B cell (primary cell): ENCODE measurements at regions not wholly inside any gene's neighbourhood (a gene's known extent, or its start where the extent isn't known, plus 50 kb on each side); places are given as distances from the start of the nearest gene placed in this dataset.

Source experiments
- ATAC-seq: fragments of 200-7000 bp; cut with Tn5 transposase; one replicate; pipeline ENCODE4 v1.10.0; 2021; ENCODE audit warnings: low read depth, mild to moderate bottlenecking, moderate number of reproducible peaks, moderate library complexity
- CTCF ChIA-PET: fragments of 350-600 bp; sonication (Branson Sonifier 250); formaldehyde crosslinking; loops from one replicate; lab custom pipeline; 2021; ENCODE audit warnings: antibody characterized with exemption, inconsistent platforms; lab: Charles Lee
- POLR2A ChIA-PET: fragments of 350-600 bp; sonication (Branson Sonifier 250); formaldehyde crosslinking; loops from one replicate; lab custom pipeline; 2021; ENCODE audit warnings: antibody characterized with exemption; lab: Charles Lee
- DNase-seq: peaks from one replicate; pipeline ENCODE4 v3.0.0; 2013
- H2AFZ ChIP-seq: 2 replicates; pipeline ENCODE4 v1.6.1; 2012; ENCODE audit warnings: mild to moderate bottlenecking, low read depth, low read length; ENCODE audit not compliant: insufficient read depth, poor library complexity, severe bottlenecking
- H3K27ac ChIP-seq, 2 donors: 1 replicate in 1 of 2; 2 replicates in 1 of 2; pipeline ENCODE4 v1.5.1; 2012 to 2013; ENCODE audit warnings: low read length in 2 of 2, mild to moderate bottlenecking in 2 of 2, moderate library complexity in 1 of 2
- H3K27me3 ChIP-seq, 4 experiments: fragments of 200-600 bp in 1 of 4; sonication (generic) in 1 of 4; replicated peaks in 1 of 4; 1 replicate in 2 of 4; 2 replicates in 2 of 4; pipeline versions ENCODE4 v1.6.1 to v1.7.0; 2013 to 2016; ENCODE audit warnings: low read length in 3 of 4, mild to moderate bottlenecking in 2 of 4, mixed read lengths in 1 of 4, moderate library complexity in 1 of 4; ENCODE audit not compliant: insufficient read depth in 4 of 4, control insufficient read depth in 3 of 4; ENCODE audit errors: control extremely low read depth in 1 of 4
- H3K36me3 ChIP-seq, 2 experiments: replicated peaks in 1 of 2; 1 replicate in 1 of 2; 2 replicates in 1 of 2; pipeline versions ENCODE4 v1.6.1 to v1.7.1; 2013; ENCODE audit warnings: low read length in 1 of 2; ENCODE audit not compliant: insufficient read depth in 2 of 2, control insufficient read depth in 1 of 2; ENCODE audit errors: control extremely low read depth in 1 of 2, extremely low read depth in 1 of 2
- H3K4me1 ChIP-seq, 2 donors: fragments of 200-600 bp in 1 of 2; sonication (generic) in 1 of 2; 1 replicate in 1 of 2; 2 replicates in 1 of 2; pipeline versions ENCODE4 v1.5.1 to v1.6.1; 2013 to 2017; ENCODE audit warnings: low read length in 2 of 2; ENCODE audit not compliant: control insufficient read depth in 2 of 2, insufficient read depth in 2 of 2
- H3K4me2 ChIP-seq: replicated peaks from 2 replicates; pipeline ENCODE3; 2012; ENCODE audit warnings: mild to moderate bottlenecking, low read depth, low read length; ENCODE audit not compliant: poor library complexity, severe bottlenecking
- H3K4me3 ChIP-seq, 5 experiments: fragments of 200-600 bp in 1 of 5; sonication (generic) in 1 of 5; 1 replicate in 3 of 5; 2 replicates in 2 of 5; pipeline versions ENCODE4 v1.5.1 to v1.7.0; 2011 to 2016; ENCODE audit warnings: low read length in 4 of 5, mild to moderate bottlenecking in 4 of 5, low read depth in 2 of 5, control low read depth in 1 of 5, moderate library complexity in 1 of 5; ENCODE audit not compliant: insufficient read depth in 1 of 5; ENCODE audit errors: control extremely low read depth in 1 of 5, extremely low read depth in 1 of 5
- H3K79me2 ChIP-seq: fragments of 200-600 bp; sonication (generic); one replicate; pipeline ENCODE4 v1.6.0; 2016; ENCODE audit warnings: low read length; ENCODE audit not compliant: control insufficient read depth, insufficient read depth
- H3K9ac ChIP-seq: fragments of 200-600 bp; sonication (generic); 2 replicates; pipeline ENCODE4 v1.6.1; 2017; ENCODE audit warnings: mild to moderate bottlenecking, low read length, moderate library complexity
- H3K9me3 ChIP-seq, 3 donors: one replicate each; pipeline versions ENCODE4 v1.6.1 to v1.7.1; 2013; ENCODE audit warnings: low read length in 2 of 3; ENCODE audit not compliant: control insufficient read depth in 2 of 3, insufficient read depth in 1 of 3; ENCODE audit errors: control extremely low read depth in 1 of 3
- H4K20me1 ChIP-seq: 2 replicates; pipeline ENCODE4 v1.6.0; 2012; ENCODE audit warnings: mild to moderate bottlenecking, low read length; ENCODE audit not compliant: insufficient read depth, control insufficient read depth, poor library complexity, severe bottlenecking
- H3K27ac Mint-ChIP-seq: one replicate; pipeline ENCODE4 v1.8.0; 2021; ENCODE audit warnings: mixed read lengths
- H3K27me3 Mint-ChIP-seq: one replicate; pipeline ENCODE4 v1.8.0; 2021; ENCODE audit warnings: mixed read lengths
- H3K4me1 Mint-ChIP-seq: one replicate; pipeline ENCODE4 v1.8.0; 2021; ENCODE audit warnings: mixed read lengths
- H3K4me3 Mint-ChIP-seq: one replicate; pipeline ENCODE4 v1.8.0; 2021; ENCODE audit warnings: mixed read lengths
- H3K9me3 Mint-ChIP-seq: one replicate; pipeline ENCODE4 v1.8.0; 2022; ENCODE audit warnings: mixed read lengths; ENCODE audit not compliant: insufficient read depth
- CTCF ChIP-seq: fragments of 200-600 bp; IDR thresholded peaks from one replicate; pipeline ENCODE4 v1.8.0; 2022; ENCODE audit warnings: antibody characterized with exemption, mild to moderate bottlenecking
- EZH2 ChIP-seq: IDR thresholded peaks from 2 replicates; pipeline ENCODE4 v1.6.1; 2012; ENCODE audit warnings: borderline replicate concordance, low read depth, mild to moderate bottlenecking, moderate library complexity, low read length; ENCODE audit not compliant: insufficient read depth, poor library complexity, severe bottlenecking
- WGBS: methylation state at CpG from one replicate; pipeline ENCODE4 v1.1.5; 2013; ENCODE audit warnings: missing lambda C conversion rate; ENCODE audit not compliant: insufficient coverage; 5-methylcytosine and 5-hydroxymethylcytosine counted together
- intact Hi-C: fragments of 100-400 bp; cut with micrococcal nuclease; formaldehyde crosslinking; loops from one replicate; pipeline ENCODE4 v1.10.0; 2022

GRCh38 chr2:173547499-173547898 lies 192.8 kb downstream of the CDCA7 start:
- ATAC-seq: no peak
- CTCF ChIA-PET: no interaction called here
- Histone ChIP-seq H3K4me2 (no peak overlapping the region), H3K4me1 (no peaks in the 10 kb centered on the region), H2AFZ (no peak overlapping the region), H3K79me2 (no peaks in the 10 kb centered on the region), H3K4me3 (no peak overlapping the region), H3K27ac (no peak overlapping the region), H3K9me3 (no peaks in the 10 kb centered on the region), H3K36me3 (no peaks in the 10 kb centered on the region), H4K20me1 (no peaks in the 10 kb centered on the region), H3K9ac (no peak overlapping the region), H3K27me3 (peaks cover 0 to 3% (median 0%) of the 10 kb centered on the region in 4 experiments)
- TF ChIP-seq CTCF: no peak
- Mint-ChIP-seq H3K4me1 (no peaks in the 10 kb centered on the region), H3K27me3 (peaks cover 17% of the 10 kb centered on the region), H3K27ac (no peak overlapping the region), H3K9me3 (no peaks in the 10 kb centered on the region), H3K4me3 (no peak overlapping the region)
- 85% methylated on average over 5 of the region's 6 CpGs for WGBS
- intact Hi-C loops: no loop called here
- no peak for DNase-seq
- POLR2A ChIA-PET: no interaction called here

GRCh38 chr2:173550143-173550542 lies 195.5 kb downstream of the CDCA7 start:
- Histone ChIP-seq H3K4me2 (no peak overlapping the region), H3K9me3 (no peaks in the 10 kb centered on the region), H3K4me1 (no peaks in the 10 kb centered on the region), H3K4me3 (no peak overlapping the region), H4K20me1 (no peaks in the 10 kb centered on the region), H3K36me3 (no peaks in the 10 kb centered on the region), H3K27ac (no peak overlapping the region), H3K79me2 (no peaks in the 10 kb centered on the region), H2AFZ (no peak overlapping the region), H3K27me3 (peaks cover 0 to 6% (median 0%) of the 10 kb centered on the region in 4 experiments), H3K9ac (no peak overlapping the region)
- TF ChIP-seq EZH2 (no peak), CTCF (no peak)
- no peaks in the 10 kb centered on the region for H3K4me1 Mint-ChIP-seq
- peaks cover 21% of the 10 kb centered on the region for H3K27me3 Mint-ChIP-seq
- no CpG with 5 or more reads among the region's 1 CpG for WGBS
- no peaks in the 10 kb centered on the region for H3K9me3 Mint-ChIP-seq
- ATAC-seq (no peak), DNase-seq (no peak)
- H3K4me3 Mint-ChIP-seq: no peak overlapping the region
- H3K27ac Mint-ChIP-seq: no peak overlapping the region
- intact Hi-C loops: no loop called here
- ChIA-PET POLR2A (no interaction called here), CTCF (no interaction called here)
